C1 segment of cervical spinal cord (tissue), 14 donors: ENCODE measurements at regions not wholly inside any gene's neighbourhood (a gene's known extent, or its start where the extent isn't known, plus 50 kb on each side); places are given as distances from the start of the nearest gene placed in this dataset.
"Not testable (repeated sequence)": the region's sequence is repeated elsewhere in the genome, so short reads cannot be mapped to it uniquely, and the experiment has no call there.

ENCODE experiments used
- DNase-seq, 14 donors: peaks; one replicate each; lab custom pipeline; 2025; lab: John Stamatoyannopoulos, UW

DNA sequence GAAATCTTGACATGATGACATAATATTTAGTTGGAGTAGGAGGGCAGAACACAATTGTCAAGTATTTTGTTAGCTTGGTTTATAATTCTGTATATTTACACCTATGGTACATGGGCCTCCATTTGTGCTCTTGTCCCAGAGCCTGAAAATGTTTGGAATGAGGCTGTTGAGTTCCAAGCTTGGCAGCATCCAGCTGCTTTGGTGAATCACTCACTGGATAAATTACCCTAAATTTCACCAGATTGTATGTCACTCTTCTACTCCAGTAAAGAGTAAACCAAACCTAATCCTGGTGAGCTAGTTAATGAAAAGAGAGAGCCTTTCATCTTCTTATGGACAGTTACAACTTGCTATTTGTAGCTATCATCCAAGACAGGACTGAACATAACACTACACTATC is 928.7 kb downstream of the DIPK2A start:
- DNase-seq, result no peak

- not testable (repeated sequence) for DNase-seq
These were observed 936.0 kb downstream of the DIPK2A start for GRCh38 chr3:144907581-144907980.

- no peak for DNase-seq
These were observed 941.3 kb downstream of the DIPK2A start for GRCh38 chr3:144912968-144913367.

DNA sequence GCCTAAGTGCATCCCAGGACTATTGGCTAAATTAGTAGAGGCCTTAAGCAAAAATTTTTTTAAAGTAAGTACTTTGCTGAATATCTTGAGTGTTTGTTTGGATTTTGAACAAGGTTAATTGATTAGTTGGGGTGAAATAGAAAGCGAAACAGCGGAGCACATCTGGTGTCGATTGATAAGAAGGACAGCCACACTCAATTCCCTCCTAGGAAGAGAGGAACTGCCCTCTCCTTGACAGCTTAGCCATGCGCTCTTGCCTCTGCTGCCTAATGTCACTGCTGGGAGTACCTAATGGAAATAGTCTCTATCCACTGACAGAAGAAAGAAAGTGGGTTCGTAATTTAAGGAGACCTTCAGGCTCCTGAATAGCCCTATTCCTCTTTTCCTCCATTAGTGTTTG is 943.6 kb downstream of the DIPK2A start:
- no peak for DNase-seq

DNA sequence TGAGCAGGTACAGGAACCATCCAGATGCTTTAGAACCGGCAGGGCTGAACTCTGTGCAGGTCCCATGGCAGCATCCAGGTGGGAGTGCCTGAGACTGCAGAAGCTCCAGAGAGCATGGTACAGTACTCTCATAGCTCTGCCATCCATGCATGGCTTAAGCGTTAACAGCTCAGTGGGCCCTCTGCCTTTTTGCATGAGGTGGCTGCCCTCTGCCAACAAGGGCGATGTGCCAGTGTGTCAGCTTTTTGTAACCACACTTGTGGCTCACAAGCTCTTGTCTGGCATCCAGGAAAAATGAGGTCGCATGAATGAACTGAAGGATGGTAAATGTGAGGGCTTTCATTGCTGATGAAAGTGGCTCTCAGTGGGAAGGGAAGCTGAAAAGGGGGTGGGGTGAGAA is 950.1 kb downstream of the DIPK2A start:
- peak in 4 of 14 donors; percentile 2 to 76 (median 12) for DNase-seq

GRCh38 chr3:144923046-144923775 is 951.6 kb downstream of the DIPK2A start:
- no peak for DNase-seq

DNA sequence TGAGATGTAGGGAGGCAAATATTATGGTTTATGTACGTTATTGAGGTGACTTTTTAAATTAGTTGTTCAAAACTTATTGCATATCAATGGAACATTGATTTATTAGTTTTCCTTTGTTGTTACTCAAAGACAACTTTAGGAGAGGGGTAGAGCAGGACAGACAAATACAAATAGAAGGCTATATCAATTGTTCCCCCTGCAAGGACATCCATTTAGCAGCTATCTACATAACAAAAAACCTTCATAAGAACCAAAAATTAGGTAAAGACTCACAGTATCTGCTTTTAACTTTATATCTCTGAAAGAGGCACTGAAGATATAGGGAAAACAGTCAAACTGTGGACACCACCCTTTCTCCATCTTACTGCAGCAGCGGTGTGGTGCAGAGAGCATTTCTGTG is 958.8 kb downstream of the DIPK2A start:
- DNase-seq, result no peak

- DNase-seq, result no peak
These were observed 960.0 kb downstream of the DIPK2A start for GRCh38 chr3:144931590-144931989.

DNA sequence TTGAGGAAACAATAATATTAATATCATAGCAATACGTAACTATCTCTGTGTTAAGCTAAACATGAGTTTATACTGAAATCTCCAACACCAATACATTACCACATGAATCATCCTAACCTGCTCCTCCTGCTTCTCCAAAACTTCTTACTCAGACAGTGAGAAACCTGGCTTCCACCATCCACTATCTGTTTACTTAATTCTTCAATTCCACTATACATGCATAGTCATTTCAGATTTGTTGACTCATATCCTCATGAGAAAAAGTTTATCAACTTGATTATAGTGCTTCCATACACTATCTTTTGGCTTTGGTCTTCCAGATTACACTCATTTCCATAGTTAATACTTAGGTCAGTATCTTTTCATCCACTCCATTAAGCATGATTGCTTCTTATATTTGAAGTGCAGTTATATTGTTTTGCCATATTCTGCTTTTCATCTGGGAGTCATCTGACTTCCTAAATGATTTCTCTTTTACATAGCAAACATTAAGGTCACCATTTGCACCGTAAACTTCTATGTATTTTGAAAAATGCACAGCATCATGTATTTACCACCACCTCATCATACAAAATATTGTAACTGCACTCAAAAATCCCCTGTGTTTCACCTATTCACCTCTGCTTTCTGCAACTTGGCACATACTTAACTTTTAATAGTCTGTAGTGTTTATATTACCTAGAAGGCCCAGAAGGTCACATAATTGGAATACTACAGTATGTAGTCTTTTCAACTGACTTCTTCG is 970.6 kb downstream of the DIPK2A start:
- DNase-seq, result no peak

- no peak for DNase-seq
These were observed 971.2 kb downstream of the DIPK2A start for GRCh38 chr3:144942838-144943197.

GRCh38 chr3:144947895-144948294 is 976.3 kb downstream of the DIPK2A start:
- DNase-seq, result no peak

DNA sequence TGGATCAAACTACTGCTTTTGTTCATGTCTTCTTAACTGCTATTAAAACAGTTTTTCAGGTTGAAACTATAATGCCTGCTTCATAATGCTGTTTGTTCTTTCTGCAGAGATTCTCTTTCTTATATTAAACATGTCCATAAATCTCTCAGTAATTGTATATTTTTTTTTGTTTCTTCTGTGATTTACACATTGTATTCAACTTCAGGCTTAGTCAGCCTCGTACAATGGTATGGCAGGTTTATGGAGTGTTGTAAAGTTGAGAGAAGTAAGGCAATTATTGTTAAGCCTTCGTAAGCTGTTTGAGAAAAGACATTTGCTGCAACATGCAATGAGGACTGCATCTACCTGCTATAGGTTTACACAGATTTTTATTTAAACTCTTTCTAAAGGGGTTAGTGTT is 977.1 kb downstream of the DIPK2A start:
- no peak for DNase-seq

GRCh38 chr3:144953959-144954358 is 982.3 kb downstream of the DIPK2A start:
- no peak for DNase-seq

- no peak for DNase-seq
These were observed 985.9 kb downstream of the DIPK2A start for GRCh38 chr3:144957398-144958101.

DNA sequence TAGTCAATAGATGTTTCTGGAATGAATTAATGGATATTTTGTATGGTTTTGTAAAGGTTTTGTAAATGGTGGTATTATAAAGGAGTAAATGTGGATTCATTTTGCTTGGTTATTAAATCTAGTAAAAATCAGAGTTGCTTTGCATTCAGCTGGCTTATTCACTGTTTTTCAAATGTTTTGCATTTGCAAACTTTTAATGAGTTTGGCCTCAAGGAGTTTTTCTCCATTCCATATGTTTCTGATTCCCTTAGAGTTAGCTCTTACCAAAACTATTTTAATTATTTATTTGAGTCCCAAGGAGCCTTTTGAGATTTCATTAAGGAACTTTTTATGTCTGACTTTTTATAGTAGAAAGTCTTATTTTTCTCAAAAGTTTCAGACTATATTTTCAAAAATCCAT is 992.2 kb downstream of the DIPK2A start:
- no peak for DNase-seq

- DNase-seq, result no peak
These were observed 994.9 kb downstream of the DIPK2A start for GRCh38 chr3:144966560-144966959.

- no peak for DNase-seq
These were observed 997.2 kb downstream of the DIPK2A start for GRCh38 chr3:144968750-144969350.

GRCh38 chr3:144984481-144984880 is 1012.9 kb downstream of the DIPK2A start:
- DNase-seq, result not testable (repeated sequence)

- DNase-seq, result no peak
These were observed 1018.2 kb downstream of the DIPK2A start for GRCh38 chr3:144989807-144990206.

- DNase-seq, result no peak
These were observed 1024.2 kb downstream of the DIPK2A start for GRCh38 chr3:144995856-144996255.

GRCh38 chr3:145005427-145005826 is 1033.8 kb downstream of the DIPK2A start:
- DNase-seq, result no peak

DNA sequence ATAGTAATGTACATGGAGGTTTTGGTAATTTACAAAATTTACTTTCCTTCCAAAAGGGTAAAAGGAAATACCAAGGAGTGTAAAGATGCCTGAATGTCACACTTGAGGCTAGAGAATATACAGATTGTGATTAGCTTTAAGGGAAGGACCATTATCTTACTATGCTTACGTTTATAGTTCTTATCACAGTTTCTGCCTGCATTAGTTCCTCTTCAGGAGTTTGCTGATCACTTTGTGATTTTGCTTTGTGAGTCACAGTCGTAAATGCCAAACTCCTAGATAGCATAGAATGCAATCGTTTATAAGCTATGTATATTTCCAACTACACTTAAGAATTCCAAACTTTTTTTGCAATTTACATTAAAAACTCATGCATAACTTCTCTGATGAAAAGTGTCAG is 1034.6 kb downstream of the DIPK2A start:
- no peak for DNase-seq
